SK-N-SH (cell line): ENCODE measurements at regions not wholly inside any gene's neighbourhood (a gene's known extent, or its start where the extent isn't known, plus 50 kb on each side); places are given as distances from the start of the nearest gene placed in this dataset.
A peak's percentile ranks its signal among the peaks of the same experiment; 100 is the strongest.

ENCODE experiments used
- CTCF ChIA-PET: fragments of 300-600, 350-600 bp; formaldehyde crosslinking; extraction: SDS; loops from one replicate; lab custom pipeline; 2021; lab: Yijun Ruan, JAX
- POLR2A ChIA-PET: fragments of 350-600 bp; sonication (Branson Sonifier 250); formaldehyde crosslinking; extraction: SDS; loops from one replicate; lab custom pipeline; 2020; ENCODE audit warnings: antibody characterized with exemption, inconsistent platforms; lab: Yijun Ruan, JAX
- DNase-seq: peaks from one replicate; pipeline ENCODE4 v3.0.0; 2012
- H2AFZ ChIP-seq: fragments of 200-600 bp; sonication (generic); 2 replicates; pipeline ENCODE4 v1.8.1; 2016; ENCODE audit warnings: antibody characterized with exemption, mild to moderate bottlenecking, low read depth
- H3F3A ChIP-seq: fragments of 200-600 bp; sonication (generic); replicated peaks from 2 replicates; pipeline ENCODE3; 2016; ENCODE audit warnings: antibody characterized with exemption, mild to moderate bottlenecking; ENCODE audit not compliant: insufficient read depth
- H3K27ac ChIP-seq, 2 experiments: fragments of 200-500 bp in 1 of 2; fragments of 200-600 bp in 1 of 2; sonication (Bioruptor generic) in 1 of 2; sonication (generic), shearing (Covaris generic) in 1 of 2; 2 replicates each; pipeline versions ENCODE4 v1.5.1 to v1.6.1; 2014 to 2016; ENCODE audit warnings: low read depth in 2 of 2, inconsistent platforms in 1 of 2, low read length in 1 of 2, mild to moderate bottlenecking in 1 of 2, mixed read lengths in 1 of 2
- H3K27me3 ChIP-seq: fragments of 200-600 bp; sonication (generic), shearing (Covaris generic); 2 replicates; pipeline ENCODE4 v1.6.1; 2016; ENCODE audit warnings: mixed run types; ENCODE audit not compliant: insufficient read depth
- H3K36me3 ChIP-seq, 2 experiments: fragments of 200-500 bp in 1 of 2; fragments of 200-600 bp in 1 of 2; sonication (Bioruptor generic) in 1 of 2; sonication (generic) in 1 of 2; replicated peaks in 1 of 2; 2 replicates each; pipeline versions ENCODE3 to v1.5.1; 2014 to 2016; ENCODE audit warnings: low read length in 1 of 2, mild to moderate bottlenecking in 1 of 2; ENCODE audit not compliant: insufficient read depth in 2 of 2, control insufficient read depth in 1 of 2
- H3K4me1 ChIP-seq, 2 experiments: fragments of 200-500 bp in 1 of 2; fragments of 200-600 bp in 1 of 2; sonication (Bioruptor generic) in 1 of 2; sonication (generic), shearing (Covaris generic) in 1 of 2; 2 replicates each; pipeline versions ENCODE4 v1.5.1 to v1.6.1; 2014 to 2016; ENCODE audit warnings: low read depth in 1 of 2, low read length in 1 of 2, mixed run types in 1 of 2; ENCODE audit not compliant: insufficient read depth in 2 of 2, control insufficient read depth in 1 of 2
- H3K4me2 ChIP-seq: fragments of 200-600 bp; sonication (generic), shearing (Covaris generic); 2 replicates; pipeline ENCODE4 v1.6.1; 2017; ENCODE audit warnings: mixed run types
- H3K4me3 ChIP-seq, 2 experiments: fragments of 200-500 bp in 1 of 2; fragments of 200-600 bp in 1 of 2; sonication (Bioruptor generic) in 1 of 2; sonication (generic), shearing (Covaris generic) in 1 of 2; 2 replicates each; pipeline versions ENCODE4 v1.5.1 to v1.8.1; 2014 to 2016; ENCODE audit warnings: low read depth in 2 of 2, inconsistent platforms in 1 of 2, low read length in 1 of 2, mild to moderate bottlenecking in 1 of 2, mixed read lengths in 1 of 2, moderate library complexity in 1 of 2
- H3K79me2 ChIP-seq: fragments of 200-600 bp; sonication (generic); 2 replicates; pipeline ENCODE4 v1.8.1; 2017; ENCODE audit warnings: mild to moderate bottlenecking; ENCODE audit not compliant: insufficient read depth
- H3K9ac ChIP-seq: fragments of 200-600 bp; sonication (generic); 2 replicates; pipeline ENCODE4 v1.6.1; 2017; ENCODE audit warnings: mixed run types
- H3K9me2 ChIP-seq: fragments of 200-600 bp; sonication (generic); 2 replicates; pipeline ENCODE4 v1.6.1; 2017; ENCODE audit warnings: mixed run types
- H3K9me3 ChIP-seq: fragments of 200-600 bp; sonication (generic); 2 replicates; pipeline ENCODE4 v1.6.1; 2017; ENCODE audit warnings: mixed run types, mild to moderate bottlenecking, moderate library complexity
- H4K20me1 ChIP-seq: fragments of 200-600 bp; sonication (generic); 2 replicates; pipeline ENCODE4 v1.6.1; 2017; ENCODE audit warnings: mild to moderate bottlenecking, mixed run types; ENCODE audit not compliant: insufficient read depth
- CHD2 ChIP-seq: fragments of 150-350 bp; IDR thresholded peaks from 2 replicates; pipeline ENCODE4 v1.6.1; 2018; ENCODE audit warnings: low read length; ENCODE audit not compliant: partially characterized antibody
- ELF1 ChIP-seq: IDR thresholded peaks from 2 replicates; pipeline ENCODE4 v1.4.0; 2012
- EP300 ChIP-seq, 2 experiments: IDR thresholded peaks; 2 replicates each; pipeline versions ENCODE4 v1.4.0 to v1.6.1; 2012; ENCODE audit warnings: borderline replicate concordance in 1 of 2, low read depth in 1 of 2, low read length in 1 of 2
- EZH2phosphoT487 ChIP-seq: fragments of 200-600 bp; sonication (generic); IDR thresholded peaks from 2 replicates; pipeline ENCODE4 v1.6.1; 2017; ENCODE audit warnings: low read depth, mixed run types, mild to moderate bottlenecking, antibody characterized with exemption, moderate library complexity, borderline replicate concordance
- FOXM1 ChIP-seq: IDR thresholded peaks from 2 replicates; pipeline ENCODE4 v1.4.0; 2012; ENCODE audit warnings: low read depth, mild to moderate bottlenecking
- GATA2 ChIP-seq: sonication (generic); formaldehyde crosslinking; IDR thresholded peaks from 2 replicates; pipeline ENCODE4 v1.5.0; 2020; ENCODE audit warnings: mild to moderate bottlenecking, missing genetic modification reagents
- MXI1 ChIP-seq: IDR thresholded peaks from 2 replicates; pipeline ENCODE4 v1.6.1; 2012; ENCODE audit warnings: mild to moderate bottlenecking, low read depth, low read length, improper control_type of control experiment
- NFIC ChIP-seq: IDR thresholded peaks from 2 replicates; pipeline ENCODE4 v1.4.0; 2012; ENCODE audit warnings: borderline replicate concordance
- POLR2AphosphoS5 ChIP-seq: IDR thresholded peaks from 2 replicates; pipeline ENCODE4 v1.6.1; 2012; ENCODE audit warnings: low read depth, low read length
- RCOR1 ChIP-seq: fragments of 150-350 bp; IDR thresholded peaks from 2 replicates; pipeline ENCODE4 v1.6.1; 2017; ENCODE audit warnings: antibody characterized with exemption, low read length
- REST ChIP-seq: IDR thresholded peaks from 2 replicates; pipeline ENCODE4 v1.6.1; 2012; ENCODE audit warnings: mild to moderate bottlenecking, low read depth, low read length, moderate library complexity
- RFX5 ChIP-seq: IDR thresholded peaks from 2 replicates; pipeline ENCODE4 v1.6.1; 2012; ENCODE audit warnings: mild to moderate bottlenecking, improper control_type of control experiment, low read length
- SIN3A ChIP-seq: IDR thresholded peaks from 2 replicates; pipeline ENCODE4 v1.6.1; 2012; ENCODE audit warnings: low read depth, mild to moderate bottlenecking, low read length, moderate library complexity, borderline replicate concordance
- SMC3 ChIP-seq: IDR thresholded peaks from 2 replicates; pipeline ENCODE4 v1.6.1; 2012; ENCODE audit warnings: low read depth, low read length, improper control_type of control experiment
- TAF1 ChIP-seq: IDR thresholded peaks from 2 replicates; pipeline ENCODE4 v1.6.1; 2012; ENCODE audit warnings: low read depth, mild to moderate bottlenecking, low read length, moderate library complexity, borderline replicate concordance
- TCF12 ChIP-seq: IDR thresholded peaks from 2 replicates; pipeline ENCODE4 v1.4.0; 2012
- USF1 ChIP-seq: IDR thresholded peaks from 2 replicates; pipeline ENCODE4 v1.4.0; 2012; ENCODE audit warnings: low read depth, borderline replicate concordance
- YY1 ChIP-seq: IDR thresholded peaks from 2 replicates; pipeline ENCODE4 v1.4.0; 2012; ENCODE audit warnings: low read depth, mild to moderate bottlenecking
- WGBS: methylation state at CpG from one replicate; pipeline ENCODE4 v1.1.6; 2017; ENCODE audit warnings: low lambda C conversion rate; 5-methylcytosine and 5-hydroxymethylcytosine counted together

GRCh38 chr10:28822719-28823464, 145.6 kb downstream of the BAMBI start:
- H3K4me1 ChIP-seq = peaks cover 0 to 5% of the 10 kb centered on the region in 2 experiments; a peak in 1 of 4 replicates
- H3K9me2 ChIP-seq = no peaks in the 10 kb centered on the region
- 70% methylated on average over 12 of the region's 12 CpGs for WGBS
- H3K4me2 ChIP-seq = no peak overlapping the region
- no peaks in the 10 kb centered on the region for H3K27me3 ChIP-seq
- H3K79me2 ChIP-seq = no peaks in the 10 kb centered on the region
- H3F3A ChIP-seq = no peaks in the 10 kb centered on the region
- no peaks in the 10 kb centered on the region for H3K9me3 ChIP-seq
- no peaks in the 10 kb centered on the region for H3K36me3 ChIP-seq
- TF ChIP-seq USF1 = no peak
- TF ChIP-seq FOXM1 = no peak
- TF ChIP-seq YY1 = no peak
- TF ChIP-seq EP300 (IDR thresholded peaks at IDR 0.05; ENCODE audit: borderline replicate concordance in 1 of 2, low read depth in 1 of 2, low read length in 1 of 2) = no peak
- H4K20me1 ChIP-seq = no peaks in the 10 kb centered on the region
- no peak overlapping the region for H3K4me3 ChIP-seq
- H3K27ac ChIP-seq = no peak overlapping the region
- no peak for DNase-seq
- no peak overlapping the region for H3K9ac ChIP-seq
- CTCF ChIA-PET = no interaction called here
- POLR2A ChIA-PET = no interaction called here
- H2AFZ ChIP-seq = 0 out of 2 replicates have a peak overlapping the region, but pooled peaks have one; percentile 16

- no peak for TF ChIP-seq USF1
- no peak for TF ChIP-seq EP300 (IDR thresholded peaks at IDR 0.05; ENCODE audit: borderline replicate concordance in 1 of 2, low read depth in 1 of 2, low read length in 1 of 2)
- no peak for TF ChIP-seq SMC3
- no peak for TF ChIP-seq GATA2
- no peak for TF ChIP-seq RFX5
- no peak for TF ChIP-seq CHD2
- no peak for TF ChIP-seq EZH2phosphoT487
- no peak for TF ChIP-seq ELF1
- TF ChIP-seq TAF1 = no peak
- TF ChIP-seq TCF12 = no peak
- TF ChIP-seq SIN3A = no peak
- no peak for TF ChIP-seq MXI1
- no peak for TF ChIP-seq RCOR1
- TF ChIP-seq NFIC = no peak
- no peak for TF ChIP-seq POLR2AphosphoS5
- no peak for TF ChIP-seq FOXM1
- TF ChIP-seq REST = no peak
- no peak overlapping the region for H3K4me2 ChIP-seq
- H3K4me1 ChIP-seq = peaks cover 0 to 5% of the 10 kb centered on the region in 2 experiments; a peak in 1 of 4 replicates
- no peaks in the 10 kb centered on the region for H3F3A ChIP-seq
- no peak overlapping the region for H3K27ac ChIP-seq
- CTCF ChIA-PET = no interaction called here
- H3K36me3 ChIP-seq = no peaks in the 10 kb centered on the region
- H3K79me2 ChIP-seq = no peaks in the 10 kb centered on the region
- POLR2A ChIA-PET = no interaction called here
- 58% methylated on average over 1 of the region's 1 CpG for WGBS
- 0 out of 2 replicates have a peak overlapping the region, but pooled peaks have one; percentile 16 for H2AFZ ChIP-seq
- no peaks in the 10 kb centered on the region for H4K20me1 ChIP-seq
- DNase-seq = no peak
- H3K9me2 ChIP-seq = no peaks in the 10 kb centered on the region
- no peak overlapping the region for H3K9ac ChIP-seq
- H3K9me3 ChIP-seq = no peaks in the 10 kb centered on the region
- H3K4me3 ChIP-seq = no peak overlapping the region
- no peaks in the 10 kb centered on the region for H3K27me3 ChIP-seq
Measured at GRCh38 chr10:28823501-28824075, 146.3 kb downstream of the BAMBI start.
